ENCODE measurements at regions not wholly inside any gene's neighbourhood (a gene's known extent, or its start where the extent isn't known, plus 50 kb on each side); places are given as distances from the start of the nearest gene placed in this dataset.
A peak's percentile ranks its signal among the peaks of the same experiment; 100 is the strongest.

- Histone ChIP-seq H4K20me1 (ENCODE audit: insufficient read depth, low read length) (no peaks in the 10 kb centered on the region), H2AFZ (ENCODE audit: low read length) (no peak overlapping the region), H3K4me3 (ENCODE audit: low read depth, low read length, poor library complexity, severe bottlenecking) (no peak overlapping the region), H3K4me1 (ENCODE audit: insufficient read depth, low read length, severe bottlenecking) (no peaks in the 10 kb centered on the region), H3K27me3 (ENCODE audit: insufficient read depth, low read length) (no peaks in the 10 kb centered on the region), H3K79me2 (ENCODE audit: insufficient read depth, low read length) (no peaks in the 10 kb centered on the region), H3F3A (ENCODE audit: insufficient read depth, low read length) (no peaks in the 10 kb centered on the region), H3K9ac (ENCODE audit: low read length) (no peak overlapping the region), H3K36me3 (ENCODE audit: insufficient read depth, low read length) (no peaks in the 10 kb centered on the region), H3K9me3 (ENCODE audit: low read length) (no peaks in the 10 kb centered on the region), H3K4me2 (ENCODE audit: low read length) (no peak overlapping the region), H3K27ac (ENCODE audit: low read depth, low read length, poor library complexity, severe bottlenecking) (no peak overlapping the region), H3K9me2 (ENCODE audit: low read depth, low read length) (no peaks in the 10 kb centered on the region)
- no peak for TF ChIP-seq EZH2 (IDR thresholded peaks at IDR 0.05; ENCODE audit: borderline replicate concordance, low read length)
- no peak for TF ChIP-seq CTCF (IDR thresholded peaks at IDR 0.05; ENCODE audit: low read length)
These were observed 53.9 kb upstream of the CREB5 start for GRCh38 chr7:28358423-28358868.

- Histone ChIP-seq H3K4me2 (ENCODE audit: low read length) (no peak overlapping the region), H3K9me3 (ENCODE audit: low read length) (no peaks in the 10 kb centered on the region), H2AFZ (ENCODE audit: low read length) (no peak overlapping the region), H3F3A (ENCODE audit: insufficient read depth, low read length) (no peaks in the 10 kb centered on the region), H3K36me3 (ENCODE audit: insufficient read depth, low read length) (no peaks in the 10 kb centered on the region), H4K20me1 (ENCODE audit: insufficient read depth, low read length) (no peaks in the 10 kb centered on the region), H3K9me2 (ENCODE audit: low read depth, low read length) (no peaks in the 10 kb centered on the region), H3K79me2 (ENCODE audit: insufficient read depth, low read length) (no peaks in the 10 kb centered on the region), H3K9ac (ENCODE audit: low read length) (no peak overlapping the region), H3K27ac (ENCODE audit: low read depth, low read length, poor library complexity, severe bottlenecking) (no peak overlapping the region), H3K27me3 (ENCODE audit: insufficient read depth, low read length) (peaks cover 5% of the 10 kb centered on the region; the same call in 1 of the 2 replicates), H3K4me3 (ENCODE audit: low read depth, low read length, poor library complexity, severe bottlenecking) (no peak overlapping the region), H3K4me1 (ENCODE audit: insufficient read depth, low read length, severe bottlenecking) (no peaks in the 10 kb centered on the region)
- TF ChIP-seq EZH2 (IDR thresholded peaks at IDR 0.05; ENCODE audit: borderline replicate concordance, low read length), result no peak
- peak; percentile 24; the same call in 1 of the 2 replicates for TF ChIP-seq CTCF (IDR thresholded peaks at IDR 0.05; ENCODE audit: low read length)
These were observed 51.6 kb upstream of the CREB5 start for GRCh38 chr7:28360739-28361138.

GRCh38 chr7:28361551-28361950 is 50.8 kb upstream of the CREB5 start:
- TF ChIP-seq EZH2 (IDR thresholded peaks at IDR 0.05; ENCODE audit: borderline replicate concordance, low read length) (no peak), CTCF (IDR thresholded peaks at IDR 0.05; ENCODE audit: low read length) (no peak)
- Histone ChIP-seq H4K20me1 (ENCODE audit: insufficient read depth, low read length) (no peaks in the 10 kb centered on the region), H3K27ac (ENCODE audit: low read depth, low read length, poor library complexity, severe bottlenecking) (no peak overlapping the region), H3K27me3 (ENCODE audit: insufficient read depth, low read length) (peaks cover 5% of the 10 kb centered on the region; the same call in 1 of the 2 replicates), H3K79me2 (ENCODE audit: insufficient read depth, low read length) (no peaks in the 10 kb centered on the region), H3K9ac (ENCODE audit: low read length) (no peak overlapping the region), H3K4me2 (ENCODE audit: low read length) (no peak overlapping the region), H3K4me3 (ENCODE audit: low read depth, low read length, poor library complexity, severe bottlenecking) (no peak overlapping the region), H2AFZ (ENCODE audit: low read length) (no peak overlapping the region), H3F3A (ENCODE audit: insufficient read depth, low read length) (no peaks in the 10 kb centered on the region), H3K36me3 (ENCODE audit: insufficient read depth, low read length) (no peaks in the 10 kb centered on the region), H3K4me1 (ENCODE audit: insufficient read depth, low read length, severe bottlenecking) (no peaks in the 10 kb centered on the region), H3K9me3 (ENCODE audit: low read length) (no peaks in the 10 kb centered on the region), H3K9me2 (ENCODE audit: low read depth, low read length) (no peaks in the 10 kb centered on the region)
